ENCODE measurements at regions not wholly inside any gene's neighbourhood (a gene's known extent, or its start where the extent isn't known, plus 50 kb on each side); places are given as distances from the start of the nearest gene placed in this dataset.

GRCh38 chr13:104017317-104017716 is 951.1 kb upstream of the SLC10A2 start:
- H3K79me1 ChIP-seq (ENCODE audit: low read depth, low read length), result no peaks in the 10 kb centered on the region
- H4K20me1 ChIP-seq (replicated peaks in 1 of 2; ENCODE audit: control insufficient read depth in 1 of 2, insufficient read depth in 2 of 2, low read length in 2 of 2), result no peaks in the 10 kb centered on the region
- CTCF ChIA-PET (ENCODE audit: partially characterized antibody), result no interaction called here
- no peak overlapping the region for H3K4me3 ChIP-seq (ENCODE audit: extremely low read depth in 1 of 4, insufficient read depth in 2 of 4, low read depth in 3 of 4, low read length in 4 of 4)
- no peaks in the 10 kb centered on the region for H3K27me3 ChIP-seq (replicated peaks in 1 of 4; ENCODE audit: control insufficient read depth in 3 of 4, extremely low read depth in 1 of 4, insufficient read depth in 3 of 4, low read length in 3 of 4)
- no peak overlapping the region for H4K8ac ChIP-seq (ENCODE audit: extremely low read depth, insufficient read depth, low read length)
- POLR2A ChIA-PET (ENCODE audit: partially characterized antibody), result no interaction called here
- H3K4me2 ChIP-seq (ENCODE audit: insufficient read depth in 1 of 2, low read depth in 2 of 2, low read length in 2 of 2), result no peak overlapping the region
- H2BK5ac ChIP-seq (ENCODE audit: low read depth, low read length), result no peak overlapping the region
- no peak overlapping the region for H3K18ac ChIP-seq (ENCODE audit: extremely low read depth, low read length)
- H2AFZ ChIP-seq (ENCODE audit: low read length), result no peak overlapping the region; the same call in 1 of the 2 replicates
- H3K4me1 ChIP-seq (replicated peaks in 1 of 4; ENCODE audit: control insufficient read depth in 3 of 4, insufficient read depth in 4 of 4, low read length in 3 of 4), result no peaks in the 10 kb centered on the region
- no peak overlapping the region for H4K91ac ChIP-seq (replicated peaks; ENCODE audit: insufficient read length, low read length)
- no peak overlapping the region for H3K14ac ChIP-seq (ENCODE audit: insufficient read length)
- no peak overlapping the region for H2BK12ac ChIP-seq (ENCODE audit: low read depth, low read length)
- H3K4ac ChIP-seq (replicated peaks; ENCODE audit: insufficient read length, low read depth, low read length), result no peak overlapping the region
- no peaks in the 10 kb centered on the region for H3K79me2 ChIP-seq (ENCODE audit: control insufficient read depth in 1 of 2, insufficient read depth in 2 of 2, low read length in 2 of 2)
- DNase-seq (ENCODE audit: low read depth in 1 of 2, low spot score in 2 of 2) (no peak), FAIRE-seq (no peak)
- no peak overlapping the region for H2BK120ac ChIP-seq (replicated peaks; ENCODE audit: low read depth, low read length)
- no peak overlapping the region for H2AK5ac ChIP-seq (ENCODE audit: low read depth, low read length)
- H3K23me2 ChIP-seq (ENCODE audit: low read depth, low read length), result no peaks in the 10 kb centered on the region
- H3K9ac ChIP-seq (replicated peaks in 1 of 4; ENCODE audit: extremely low read depth in 1 of 4, low read depth in 3 of 4, low read length in 3 of 4), result no peak overlapping the region
- no peak overlapping the region for H3K56ac ChIP-seq (replicated peaks; ENCODE audit: insufficient read length, low read depth, low read length)
- H4K5ac ChIP-seq (ENCODE audit: insufficient read length, low read depth, low read length), result no peak overlapping the region
- H3K23ac ChIP-seq (ENCODE audit: insufficient read length), result no peak overlapping the region
- no peaks in the 10 kb centered on the region for H3K36me3 ChIP-seq (ENCODE audit: control insufficient read depth in 2 of 4, insufficient read depth in 4 of 4, low read length in 3 of 4)
- WGBS, 2 experiments (ENCODE audit: extremely low coverage in 1 of 2, insufficient coverage in 1 of 2, insufficient read length in 1 of 2, insufficient replicate concordance in 2 of 2, low coverage in 1 of 2, low lambda C conversion rate in 2 of 2, missing lambda C conversion rate in 1 of 2), result 92% methylated on average over 2 of the region's 2 CpGs; no CpG with 5 or more reads in 1 of the 2 experiments
- H3K9me3 ChIP-seq (ENCODE audit: insufficient read depth in 2 of 2, low read depth in 1 of 2, low read length in 1 of 2), result no peaks in the 10 kb centered on the region
- H3K27ac ChIP-seq (ENCODE audit: low read depth, low read length), result no peak overlapping the region
- H2BK15ac ChIP-seq (ENCODE audit: low read length), result no peak overlapping the region
- H2BK20ac ChIP-seq (ENCODE audit: low read length), result no peak overlapping the region
- no peak for TF ChIP-seq CHD2 (IDR thresholded peaks at IDR 0.05; ENCODE audit: low read length)
- no peak for TF ChIP-seq ASH2L (IDR thresholded peaks at IDR 0.05; ENCODE audit: low read length)
- no peak for TF ChIP-seq RFX5 (IDR thresholded peaks at IDR 0.05; ENCODE audit: borderline replicate concordance, low read depth, low read length)
- no peak for TF ChIP-seq TAF1 (IDR thresholded peaks at IDR 0.05; ENCODE audit: low read depth, low read length)
- TF ChIP-seq SRF (IDR thresholded peaks at IDR 0.05; ENCODE audit: low read depth, low read length), result no peak
- TF ChIP-seq RNF2 (IDR thresholded peaks at IDR 0.05; ENCODE audit: borderline replicate concordance, low read depth, low read length, missing control alignments, poor library complexity, severe bottlenecking), result no peak
- TF ChIP-seq KDM5A (IDR thresholded peaks at IDR 0.05; ENCODE audit: low read length), result no peak
- no peak for TF ChIP-seq GTF2F1 (IDR thresholded peaks at IDR 0.05; ENCODE audit: borderline replicate concordance, low read depth, low read length)
- TF ChIP-seq, protein P1, sequence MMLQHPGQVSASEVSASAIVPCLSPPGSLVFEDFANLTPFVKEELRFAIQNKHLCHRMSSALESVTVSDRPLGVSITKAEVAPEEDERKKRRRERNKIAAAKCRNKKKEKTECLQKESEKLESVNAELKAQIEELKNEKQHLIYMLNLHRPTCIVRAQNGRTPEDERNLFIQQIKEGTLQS (IDR thresholded peaks at IDR 0.05; ENCODE audit: insufficient read depth, low read depth, low read length), result no peak
- TF ChIP-seq, protein P2, sequence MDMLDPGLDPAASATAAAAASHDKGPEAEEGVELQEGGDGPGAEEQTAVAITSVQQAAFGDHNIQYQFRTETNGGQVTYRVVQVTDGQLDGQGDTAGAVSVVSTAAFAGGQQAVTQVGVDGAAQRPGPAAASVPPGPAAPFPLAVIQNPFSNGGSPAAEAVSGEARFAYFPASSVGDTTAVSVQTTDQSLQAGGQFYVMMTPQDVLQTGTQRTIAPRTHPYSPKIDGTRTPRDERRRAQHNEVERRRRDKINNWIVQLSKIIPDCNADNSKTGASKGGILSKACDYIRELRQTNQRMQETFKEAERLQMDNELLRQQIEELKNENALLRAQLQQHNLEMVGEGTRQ (IDR thresholded peaks at IDR 0.05; ENCODE audit: low read length), result no peak
- no peak for TF ChIP-seq CHD1 (IDR thresholded peaks at IDR 0.05; ENCODE audit: low read depth, low read length)
- TF ChIP-seq, protein P3, sequence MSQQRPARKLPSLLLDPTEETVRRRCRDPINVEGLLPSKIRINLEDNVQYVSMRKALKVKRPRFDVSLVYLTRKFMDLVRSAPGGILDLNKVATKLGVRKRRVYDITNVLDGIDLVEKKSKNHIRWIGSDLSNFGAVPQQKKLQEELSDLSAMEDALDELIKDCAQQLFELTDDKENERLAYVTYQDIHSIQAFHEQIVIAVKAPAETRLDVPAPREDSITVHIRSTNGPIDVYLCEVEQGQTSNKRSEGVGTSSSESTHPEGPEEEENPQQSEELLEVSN (IDR thresholded peaks at IDR 0.05), result no peak
- TF ChIP-seq JUND (IDR thresholded peaks at IDR 0.05; ENCODE audit: low read length), result no peak
- no peak for TF ChIP-seq SP4 (IDR thresholded peaks at IDR 0.05; ENCODE audit: low read length)
